SU-DHL-6 (cell line): ENCODE measurements at regions not wholly inside any gene's neighbourhood (a gene's known extent, or its start where the extent isn't known, plus 50 kb on each side); places are given as distances from the start of the nearest gene placed in this dataset.

Experiments used
- EZH2phosphoT487 ChIP-seq: fragments of 200-600 bp; sonication (generic), shearing (Covaris generic); conservative IDR thresholded peaks from 2 replicates; pipeline ENCODE4 v1.6.1; 2018; ENCODE audit warnings: mild to moderate bottlenecking, antibody characterized with exemption, low read length, moderate library complexity, mixed read lengths
- TF ChIP-seq, protein P1 (sequence below): fragments of 200-600 bp; sonication (generic); IDR thresholded peaks from one replicate; pipeline ENCODE4 v1.5.1; 2017; ENCODE audit warnings: antibody characterized with exemption, mild to moderate bottlenecking, low read length, moderate library complexity; ENCODE audit not compliant: insufficient read depth, poor library complexity, severe bottlenecking

GRCh38 chr3:110667216-110667615 is 404.4 kb upstream of the NECTIN3 start:
- TF ChIP-seq, protein P1, sequence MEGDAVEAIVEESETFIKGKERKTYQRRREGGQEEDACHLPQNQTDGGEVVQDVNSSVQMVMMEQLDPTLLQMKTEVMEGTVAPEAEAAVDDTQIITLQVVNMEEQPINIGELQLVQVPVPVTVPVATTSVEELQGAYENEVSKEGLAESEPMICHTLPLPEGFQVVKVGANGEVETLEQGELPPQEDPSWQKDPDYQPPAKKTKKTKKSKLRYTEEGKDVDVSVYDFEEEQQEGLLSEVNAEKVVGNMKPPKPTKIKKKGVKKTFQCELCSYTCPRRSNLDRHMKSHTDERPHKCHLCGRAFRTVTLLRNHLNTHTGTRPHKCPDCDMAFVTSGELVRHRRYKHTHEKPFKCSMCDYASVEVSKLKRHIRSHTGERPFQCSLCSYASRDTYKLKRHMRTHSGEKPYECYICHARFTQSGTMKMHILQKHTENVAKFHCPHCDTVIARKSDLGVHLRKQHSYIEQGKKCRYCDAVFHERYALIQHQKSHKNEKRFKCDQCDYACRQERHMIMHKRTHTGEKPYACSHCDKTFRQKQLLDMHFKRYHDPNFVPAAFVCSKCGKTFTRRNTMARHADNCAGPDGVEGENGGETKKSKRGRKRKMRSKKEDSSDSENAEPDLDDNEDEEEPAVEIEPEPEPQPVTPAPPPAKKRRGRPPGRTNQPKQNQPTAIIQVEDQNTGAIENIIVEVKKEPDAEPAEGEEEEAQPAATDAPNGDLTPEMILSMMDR: no peak
- no peak for TF ChIP-seq EZH2phosphoT487
